ENCODE measurements at regions not wholly inside any gene's neighbourhood (a gene's known extent, or its start where the extent isn't known, plus 50 kb on each side); places are given as distances from the start of the nearest gene placed in this dataset.

DNA sequence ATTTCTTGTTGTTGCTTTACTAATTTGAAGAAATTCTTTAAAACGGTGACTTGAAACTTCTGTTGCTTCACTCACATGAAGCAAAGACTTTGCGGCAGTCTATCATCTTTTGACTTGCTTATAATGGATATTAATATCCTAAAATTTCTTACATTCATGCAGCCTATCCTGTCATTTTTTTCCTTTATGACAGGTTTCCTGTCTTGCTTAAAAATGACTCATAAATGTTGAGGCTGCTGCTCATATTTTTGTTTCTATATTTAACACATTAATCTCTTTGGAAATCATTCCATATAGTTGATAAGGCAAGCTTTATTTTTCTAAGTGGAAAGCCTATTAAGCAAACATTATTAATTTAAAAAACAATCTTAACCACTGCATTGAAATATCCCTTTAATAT is 176.6 kb upstream of the GALNTL6 start:
- ChIA-PET CTCF (interaction anchor here (0.5 kb wide), 1 partner anchor 1004 kb away, joined by 3 read pairs; no protein-coding TSS in a partner anchor), POLR2A (no interaction called here)
- no peak overlapping the region for H3K4me3 ChIP-seq
- H3K4me2 ChIP-seq: no peak overlapping the region
- WGBS (ENCODE audit: missing lambda C conversion rate): 66% methylated on average over 2 of the region's 2 CpGs
- no peaks in the 10 kb centered on the region for H3K9me3 ChIP-seq
- TF ChIP-seq, protein P1, sequence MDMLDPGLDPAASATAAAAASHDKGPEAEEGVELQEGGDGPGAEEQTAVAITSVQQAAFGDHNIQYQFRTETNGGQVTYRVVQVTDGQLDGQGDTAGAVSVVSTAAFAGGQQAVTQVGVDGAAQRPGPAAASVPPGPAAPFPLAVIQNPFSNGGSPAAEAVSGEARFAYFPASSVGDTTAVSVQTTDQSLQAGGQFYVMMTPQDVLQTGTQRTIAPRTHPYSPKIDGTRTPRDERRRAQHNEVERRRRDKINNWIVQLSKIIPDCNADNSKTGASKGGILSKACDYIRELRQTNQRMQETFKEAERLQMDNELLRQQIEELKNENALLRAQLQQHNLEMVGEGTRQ (IDR thresholded peaks at IDR 0.05): no peak
- TF ChIP-seq, protein P2, sequence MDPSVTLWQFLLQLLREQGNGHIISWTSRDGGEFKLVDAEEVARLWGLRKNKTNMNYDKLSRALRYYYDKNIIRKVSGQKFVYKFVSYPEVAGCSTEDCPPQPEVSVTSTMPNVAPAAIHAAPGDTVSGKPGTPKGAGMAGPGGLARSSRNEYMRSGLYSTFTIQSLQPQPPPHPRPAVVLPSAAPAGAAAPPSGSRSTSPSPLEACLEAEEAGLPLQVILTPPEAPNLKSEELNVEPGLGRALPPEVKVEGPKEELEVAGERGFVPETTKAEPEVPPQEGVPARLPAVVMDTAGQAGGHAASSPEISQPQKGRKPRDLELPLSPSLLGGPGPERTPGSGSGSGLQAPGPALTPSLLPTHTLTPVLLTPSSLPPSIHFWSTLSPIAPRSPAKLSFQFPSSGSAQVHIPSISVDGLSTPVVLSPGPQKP (IDR thresholded peaks at IDR 0.05; ENCODE audit: low read depth, low read length): no peak
- TF ChIP-seq HOXB5 (CRISPR knock-in tag; IDR thresholded peaks at IDR 0.05) (no peak), MYC (IDR thresholded peaks at IDR 0.05; ENCODE audit: borderline replicate concordance, low read length) (no peak), EP300 (IDR thresholded peaks at IDR 0.05) (no peak), HEYL (CRISPR knock-in tag; IDR thresholded peaks at IDR 0.05) (no peak), NR3C1 (IDR thresholded peaks at IDR 0.05) (no peak), CBX8 (IDR thresholded peaks at IDR 0.05) (no peak), RCOR1 (IDR thresholded peaks at IDR 0.05; ENCODE audit: low read depth, low read length) (no peak), BHLHE40 (IDR thresholded peaks at IDR 0.05; ENCODE audit: low read depth, low read length) (no peak), POLR2AphosphoS2 (conservative IDR thresholded peaks at IDR 0.05; ENCODE audit: low read length) (no peak), NFE2L2 (conservative IDR thresholded peaks at IDR 0.05; ENCODE audit: low read length) (no peak), JUN (IDR thresholded peaks at IDR 0.05) (no peak), JUNB (IDR thresholded peaks at IDR 0.05) (no peak), TP53 (CRISPR knock-in tag; IDR thresholded peaks at IDR 0.05) (no peak)
- TF ChIP-seq, protein P3, sequence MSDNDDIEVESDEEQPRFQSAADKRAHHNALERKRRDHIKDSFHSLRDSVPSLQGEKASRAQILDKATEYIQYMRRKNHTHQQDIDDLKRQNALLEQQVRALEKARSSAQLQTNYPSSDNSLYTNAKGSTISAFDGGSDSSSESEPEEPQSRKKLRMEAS (IDR thresholded peaks at IDR 0.05): no peak
- TF ChIP-seq, protein P4, sequence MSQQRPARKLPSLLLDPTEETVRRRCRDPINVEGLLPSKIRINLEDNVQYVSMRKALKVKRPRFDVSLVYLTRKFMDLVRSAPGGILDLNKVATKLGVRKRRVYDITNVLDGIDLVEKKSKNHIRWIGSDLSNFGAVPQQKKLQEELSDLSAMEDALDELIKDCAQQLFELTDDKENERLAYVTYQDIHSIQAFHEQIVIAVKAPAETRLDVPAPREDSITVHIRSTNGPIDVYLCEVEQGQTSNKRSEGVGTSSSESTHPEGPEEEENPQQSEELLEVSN (IDR thresholded peaks at IDR 0.05; ENCODE audit: borderline replicate concordance, low read depth): no peak
- TF ChIP-seq, protein P5, sequence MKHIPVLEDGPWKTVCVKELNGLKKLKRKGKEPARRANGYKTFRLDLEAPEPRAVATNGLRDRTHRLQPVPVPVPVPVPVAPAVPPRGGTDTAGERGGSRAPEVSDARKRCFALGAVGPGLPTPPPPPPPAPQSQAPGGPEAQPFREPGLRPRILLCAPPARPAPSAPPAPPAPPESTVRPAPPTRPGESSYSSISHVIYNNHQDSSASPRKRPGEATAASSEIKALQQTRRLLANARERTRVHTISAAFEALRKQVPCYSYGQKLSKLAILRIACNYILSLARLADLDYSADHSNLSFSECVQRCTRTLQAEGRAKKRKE (CRISPR knock-in tag; IDR thresholded peaks at IDR 0.05; ENCODE audit: low read depth): no peak
- TF ChIP-seq, protein P6, sequence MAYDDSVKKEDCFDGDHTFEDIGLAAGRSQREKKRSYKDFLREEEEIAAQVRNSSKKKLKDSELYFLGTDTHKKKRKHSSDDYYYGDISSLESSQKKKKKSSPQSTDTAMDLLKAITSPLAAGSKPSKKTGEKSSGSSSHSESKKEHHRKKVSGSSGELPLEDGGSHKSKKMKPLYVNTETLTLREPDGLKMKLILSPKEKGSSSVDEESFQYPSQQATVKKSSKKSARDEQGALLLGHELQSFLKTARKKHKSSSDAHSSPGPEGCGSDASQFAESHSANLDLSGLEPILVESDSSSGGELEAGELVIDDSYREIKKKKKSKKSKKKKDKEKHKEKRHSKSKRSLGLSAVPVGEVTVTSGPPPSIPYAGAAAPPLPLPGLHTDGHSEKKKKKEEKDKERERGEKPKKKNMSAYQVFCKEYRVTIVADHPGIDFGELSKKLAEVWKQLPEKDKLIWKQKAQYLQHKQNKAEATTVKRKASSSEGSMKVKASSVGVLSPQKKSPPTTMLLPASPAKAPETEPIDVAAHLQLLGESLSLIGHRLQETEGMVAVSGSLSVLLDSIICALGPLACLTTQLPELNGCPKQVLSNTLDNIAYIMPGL (CRISPR knock-in tag; IDR thresholded peaks at IDR 0.05; ENCODE audit: borderline replicate concordance): no peak
- H3K27ac ChIP-seq: no peak overlapping the region
- FAIRE-seq (no peak), ATAC-seq (no peak), DNase-seq (ENCODE audit: low read depth in 1 of 2, low spot score in 1 of 2) (no peak)
- no peaks in the 10 kb centered on the region for H3K4me1 ChIP-seq

DNA sequence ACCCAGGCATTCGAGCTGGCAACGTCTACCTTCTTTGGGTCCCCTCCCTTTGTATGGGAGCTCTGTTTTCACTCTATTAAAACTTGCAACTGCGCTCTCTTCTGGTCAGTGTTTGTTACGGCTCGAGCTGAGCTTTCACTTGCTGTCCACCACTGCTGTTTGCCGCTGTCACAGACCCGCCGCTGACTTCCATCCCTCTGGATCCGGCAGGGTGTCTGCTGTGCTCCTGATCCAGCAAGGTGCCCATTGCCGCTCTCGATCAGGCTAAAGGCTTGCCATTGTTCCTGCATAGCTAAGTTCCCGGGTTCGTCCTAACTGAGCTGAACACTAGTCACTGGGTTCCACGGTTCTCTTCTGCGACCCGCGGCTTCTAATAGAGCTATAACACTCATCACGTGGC is 183.5 kb upstream of the GALNTL6 start:
- H3K4me1 ChIP-seq: no peaks in the 10 kb centered on the region
- no peak overlapping the region for H3K4me3 ChIP-seq
- H3K27ac ChIP-seq: no peak overlapping the region
- H3K4me2 ChIP-seq: no peak overlapping the region
- no peak for FAIRE-seq
- no peak for DNase-seq (ENCODE audit: low read depth in 1 of 2, low spot score in 1 of 2)
- WGBS (ENCODE audit: missing lambda C conversion rate): 54% methylated on average over 13 of the region's 18 CpGs
- H3K9me3 ChIP-seq: no peaks in the 10 kb centered on the region
- POLR2A ChIA-PET: no interaction called here
- CTCF ChIA-PET: interaction anchor here (1.1 kb wide), 1 partner anchor 16 kb away, joined by 3 read pairs; no protein-coding TSS in a partner anchor
- ATAC-seq: no peak
- TF ChIP-seq NPAS2 (CRISPR knock-in tag; IDR thresholded peaks at IDR 0.05; ENCODE audit: borderline replicate concordance) (no peak), SMC3 (IDR thresholded peaks at IDR 0.05) (no peak), FOSB (CRISPR knock-in tag; IDR thresholded peaks at IDR 0.05) (no peak), KDM5A (IDR thresholded peaks at IDR 0.05) (no peak)

All from A549 (cell line).